ENCODE measurements at regions not wholly inside any gene's neighbourhood (a gene's known extent, or its start where the extent isn't known, plus 50 kb on each side); places are given as distances from the start of the nearest gene placed in this dataset.

- no peak for TF ChIP-seq EZH2 (IDR thresholded peaks at IDR 0.05; ENCODE audit: insufficient read depth, low read length)
- TF ChIP-seq, protein P1, sequence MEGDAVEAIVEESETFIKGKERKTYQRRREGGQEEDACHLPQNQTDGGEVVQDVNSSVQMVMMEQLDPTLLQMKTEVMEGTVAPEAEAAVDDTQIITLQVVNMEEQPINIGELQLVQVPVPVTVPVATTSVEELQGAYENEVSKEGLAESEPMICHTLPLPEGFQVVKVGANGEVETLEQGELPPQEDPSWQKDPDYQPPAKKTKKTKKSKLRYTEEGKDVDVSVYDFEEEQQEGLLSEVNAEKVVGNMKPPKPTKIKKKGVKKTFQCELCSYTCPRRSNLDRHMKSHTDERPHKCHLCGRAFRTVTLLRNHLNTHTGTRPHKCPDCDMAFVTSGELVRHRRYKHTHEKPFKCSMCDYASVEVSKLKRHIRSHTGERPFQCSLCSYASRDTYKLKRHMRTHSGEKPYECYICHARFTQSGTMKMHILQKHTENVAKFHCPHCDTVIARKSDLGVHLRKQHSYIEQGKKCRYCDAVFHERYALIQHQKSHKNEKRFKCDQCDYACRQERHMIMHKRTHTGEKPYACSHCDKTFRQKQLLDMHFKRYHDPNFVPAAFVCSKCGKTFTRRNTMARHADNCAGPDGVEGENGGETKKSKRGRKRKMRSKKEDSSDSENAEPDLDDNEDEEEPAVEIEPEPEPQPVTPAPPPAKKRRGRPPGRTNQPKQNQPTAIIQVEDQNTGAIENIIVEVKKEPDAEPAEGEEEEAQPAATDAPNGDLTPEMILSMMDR (IDR thresholded peaks at IDR 0.05; ENCODE audit: insufficient read depth, low read depth, low read length) = no peak
Observed at GRCh38 chr16:85474621-85475217, 138.4 kb upstream of the GSE1 start.
